Lower leg skin (tissue), 3 donors: ENCODE measurements at regions not wholly inside any gene's neighbourhood (a gene's known extent, or its start where the extent isn't known, plus 50 kb on each side); places are given as distances from the start of the nearest gene placed in this dataset.

Source experiments
- POLR2A ChIP-seq, 2 donors: fragments of 450-650 bp; IDR thresholded peaks; one replicate each; pipeline ENCODE4 v1.6.1; 2016 to 2017; ENCODE audit warnings: antibody characterized with exemption in 2 of 2, mild to moderate bottlenecking in 1 of 2, moderate library complexity in 1 of 2
- TF ChIP-seq, protein P1 (sequence below), 3 donors: fragments of 450-650 bp; IDR thresholded peaks; one replicate each; pipeline ENCODE4 v1.5.1; 2016; ENCODE audit warnings: antibody characterized with exemption in 3 of 3, mild to moderate bottlenecking in 3 of 3, moderate library complexity in 2 of 3

DNA sequence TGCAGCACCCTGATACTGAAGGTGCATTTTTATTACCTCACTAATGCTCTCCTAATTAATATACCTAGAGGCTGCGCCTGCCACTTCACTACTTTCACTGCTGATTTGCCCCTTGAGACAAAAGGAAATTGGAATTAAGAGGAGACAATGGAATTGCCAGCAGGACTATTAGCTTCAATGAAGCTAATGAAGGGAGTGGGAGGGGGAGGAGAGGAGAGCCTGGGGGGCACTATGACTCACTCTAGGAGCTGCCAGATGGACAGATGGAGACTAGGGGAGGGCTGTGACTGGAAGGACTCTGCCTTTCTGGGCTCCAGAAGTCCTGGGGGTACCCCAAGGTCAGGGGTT lies 102.8 kb upstream of the DRD2 start:
- TF ChIP-seq, protein P1, sequence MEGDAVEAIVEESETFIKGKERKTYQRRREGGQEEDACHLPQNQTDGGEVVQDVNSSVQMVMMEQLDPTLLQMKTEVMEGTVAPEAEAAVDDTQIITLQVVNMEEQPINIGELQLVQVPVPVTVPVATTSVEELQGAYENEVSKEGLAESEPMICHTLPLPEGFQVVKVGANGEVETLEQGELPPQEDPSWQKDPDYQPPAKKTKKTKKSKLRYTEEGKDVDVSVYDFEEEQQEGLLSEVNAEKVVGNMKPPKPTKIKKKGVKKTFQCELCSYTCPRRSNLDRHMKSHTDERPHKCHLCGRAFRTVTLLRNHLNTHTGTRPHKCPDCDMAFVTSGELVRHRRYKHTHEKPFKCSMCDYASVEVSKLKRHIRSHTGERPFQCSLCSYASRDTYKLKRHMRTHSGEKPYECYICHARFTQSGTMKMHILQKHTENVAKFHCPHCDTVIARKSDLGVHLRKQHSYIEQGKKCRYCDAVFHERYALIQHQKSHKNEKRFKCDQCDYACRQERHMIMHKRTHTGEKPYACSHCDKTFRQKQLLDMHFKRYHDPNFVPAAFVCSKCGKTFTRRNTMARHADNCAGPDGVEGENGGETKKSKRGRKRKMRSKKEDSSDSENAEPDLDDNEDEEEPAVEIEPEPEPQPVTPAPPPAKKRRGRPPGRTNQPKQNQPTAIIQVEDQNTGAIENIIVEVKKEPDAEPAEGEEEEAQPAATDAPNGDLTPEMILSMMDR (IDR thresholded peaks at IDR 0.05) = no peak
- TF ChIP-seq POLR2A (IDR thresholded peaks at IDR 0.05) = no peak
